Activated gamma-delta T cell treated with anti-CD3 and anti-CD28 coated beads, Interleukin-2, amount 50 U/mL, for 16 hours (primary cell): ENCODE measurements at regions not wholly inside any gene's neighbourhood (a gene's known extent, or its start where the extent isn't known, plus 50 kb on each side); places are given as distances from the start of the nearest gene placed in this dataset.
"Not testable (repeated sequence)": the region's sequence is repeated elsewhere in the genome, so short reads cannot be mapped to it uniquely, and the experiment has no call there.

Experiments
- DNase-seq: peaks from one replicate; pipeline ENCODE4 v3.0.0-alpha.2; 2020; ENCODE audit warnings: low read depth

DNA sequence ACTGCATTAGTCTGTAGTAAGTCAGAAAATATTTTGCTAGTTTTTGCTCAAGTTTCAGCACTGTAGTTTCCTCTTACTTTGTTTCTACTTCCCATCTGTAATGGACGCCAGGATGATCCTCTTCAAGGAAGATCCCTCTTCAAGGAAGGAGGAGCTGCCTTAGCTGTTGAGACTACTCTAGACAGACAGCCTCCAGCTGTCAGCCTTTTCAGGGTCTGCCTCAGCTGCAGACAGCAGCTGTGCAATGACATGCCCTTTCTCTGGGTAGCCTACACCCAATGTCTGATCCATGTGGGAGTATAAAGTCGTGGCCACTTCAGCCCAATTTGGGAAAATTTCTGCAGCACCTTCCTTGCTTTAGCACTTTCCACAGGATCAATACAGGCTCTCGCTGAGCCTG is 281.0 kb upstream of the MAOA start:
- no peak for DNase-seq

GRCh38 chrX:43380704-43381103 is 275.4 kb upstream of the MAOA start:
- no peak for DNase-seq

DNA sequence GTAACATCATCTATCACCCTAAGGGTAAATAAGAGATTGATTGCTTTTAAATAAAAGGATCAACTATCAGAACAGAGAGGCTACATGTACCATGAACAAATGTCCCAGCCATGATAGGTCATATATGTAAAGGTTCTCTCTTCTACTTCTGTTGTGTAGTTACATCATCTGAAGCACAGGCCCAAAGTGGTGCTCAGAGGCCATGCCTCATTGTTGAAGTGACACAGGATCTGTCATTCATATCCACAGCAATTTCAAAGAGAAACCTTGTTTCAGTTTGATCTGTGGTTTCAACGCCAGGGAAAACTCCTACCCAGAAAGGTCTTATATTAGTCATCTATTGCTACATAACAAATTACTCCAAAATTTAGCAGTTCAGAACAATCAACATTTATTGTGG is 269.2 kb upstream of the MAOA start:
- no peak for DNase-seq

- no peak for DNase-seq
These were observed 250.9 kb upstream of the MAOA start for GRCh38 chrX:43405191-43405590.

DNA sequence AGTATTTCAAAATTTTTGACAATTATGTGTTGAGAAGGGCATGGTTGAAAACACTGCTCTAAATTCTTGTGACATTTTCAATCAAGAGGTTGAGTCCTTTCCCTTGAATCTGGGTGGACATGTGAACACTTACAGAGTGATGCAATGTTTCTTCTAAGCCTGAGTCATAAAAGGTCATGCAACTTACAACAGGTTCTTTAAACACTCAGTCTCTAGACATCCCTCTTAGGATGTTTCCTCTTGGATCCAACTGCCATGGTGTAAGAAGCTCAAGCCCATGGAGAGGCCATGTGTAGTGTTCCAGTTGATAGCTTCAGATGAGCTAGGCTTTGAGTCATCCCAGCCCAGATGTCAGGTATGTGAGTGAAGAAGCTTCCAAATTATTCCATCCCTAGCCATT is 232.2 kb upstream of the MAOA start:
- no peak for DNase-seq

GRCh38 chrX:43436517-43436916 is 219.6 kb upstream of the MAOA start:
- DNase-seq, result no peak

- no peak for DNase-seq
These were observed 209.3 kb upstream of the MAOA start for GRCh38 chrX:43446752-43447151.

GRCh38 chrX:43448688-43449087 is 207.4 kb upstream of the MAOA start:
- DNase-seq, result no peak

DNA sequence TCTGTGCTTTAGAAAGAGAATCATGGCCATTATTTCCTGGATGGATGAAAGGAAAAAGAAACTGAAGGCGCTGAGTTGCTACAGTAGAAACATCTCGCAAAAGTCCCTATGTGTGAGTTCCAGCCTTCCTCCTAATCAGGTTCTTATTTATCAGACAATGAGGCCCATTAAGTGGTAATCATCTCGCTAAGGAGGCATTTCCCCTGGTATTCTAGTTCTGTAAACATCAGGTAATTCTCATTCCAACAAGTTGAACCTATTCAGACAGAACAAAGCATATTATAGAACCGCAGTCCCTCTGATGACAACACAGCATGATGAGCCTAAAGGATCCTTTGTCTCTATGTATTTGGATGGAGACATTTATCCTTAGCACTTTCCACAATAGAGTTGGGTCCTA is 205.7 kb upstream of the MAOA start:
- no peak for DNase-seq

DNA sequence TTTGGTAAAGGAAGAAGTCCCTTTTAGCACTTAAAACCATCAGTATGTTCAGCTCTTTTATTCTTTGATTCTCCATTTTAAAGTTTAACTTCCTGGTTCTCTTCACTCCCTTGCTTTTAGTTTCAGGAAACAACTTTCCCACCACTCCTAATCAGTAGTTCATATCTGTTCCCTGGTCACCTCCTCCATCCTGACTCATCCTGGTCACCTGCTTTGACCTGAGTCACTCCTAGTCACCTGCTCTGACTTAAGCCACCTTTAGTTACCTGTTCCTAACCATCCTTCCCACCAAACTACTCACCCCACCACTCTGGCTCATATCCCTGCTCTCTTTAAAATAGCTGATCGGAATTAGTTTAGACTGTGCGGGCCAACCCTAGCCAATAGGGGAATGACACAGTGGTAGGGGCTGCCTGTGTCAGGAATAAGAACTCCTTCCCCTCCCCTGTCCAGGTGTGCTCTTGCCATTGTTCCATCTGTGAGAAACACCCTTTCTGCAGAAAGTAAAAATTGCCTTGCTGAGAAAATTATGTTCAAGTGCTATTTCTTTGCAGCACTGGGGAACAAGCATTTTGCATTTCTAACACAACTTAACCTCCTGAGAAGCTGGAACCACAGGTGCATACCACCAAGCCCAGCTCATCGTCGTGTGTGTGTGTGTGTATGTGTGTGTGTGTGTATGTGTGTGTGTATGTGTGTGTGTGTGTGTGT is 204.0 kb upstream of the MAOA start:
- not testable (repeated sequence) for DNase-seq

- DNase-seq, result no peak
These were observed 200.0 kb upstream of the MAOA start for GRCh38 chrX:43456063-43456462.

GRCh38 chrX:43456906-43457305 is 199.2 kb upstream of the MAOA start:
- DNase-seq, result no peak

GRCh38 chrX:43467608-43468234 is 188.4 kb upstream of the MAOA start:
- DNase-seq, result no peak

GRCh38 chrX:43469391-43470054 is 186.6 kb upstream of the MAOA start:
- DNase-seq, result no peak

DNA sequence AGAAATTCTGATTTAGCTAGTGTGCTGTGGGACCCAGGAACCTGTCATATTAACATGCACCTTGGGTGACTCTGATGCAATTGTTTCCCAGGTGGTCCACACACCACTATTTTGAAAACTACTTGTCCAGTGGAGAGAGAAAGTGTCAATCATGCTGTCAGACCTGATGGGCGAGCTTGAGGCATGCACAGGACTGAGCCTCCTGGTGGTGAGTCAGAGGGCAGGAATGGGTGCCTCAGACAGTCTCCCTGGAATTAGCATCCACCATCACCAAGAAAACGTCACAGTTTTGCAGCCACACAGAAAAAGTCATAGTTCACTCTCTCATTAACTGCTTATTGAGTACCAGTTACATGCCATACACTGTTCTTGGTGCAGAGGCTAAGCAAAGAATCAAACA is 181.8 kb upstream of the MAOA start:
- DNase-seq, result no peak

DNA sequence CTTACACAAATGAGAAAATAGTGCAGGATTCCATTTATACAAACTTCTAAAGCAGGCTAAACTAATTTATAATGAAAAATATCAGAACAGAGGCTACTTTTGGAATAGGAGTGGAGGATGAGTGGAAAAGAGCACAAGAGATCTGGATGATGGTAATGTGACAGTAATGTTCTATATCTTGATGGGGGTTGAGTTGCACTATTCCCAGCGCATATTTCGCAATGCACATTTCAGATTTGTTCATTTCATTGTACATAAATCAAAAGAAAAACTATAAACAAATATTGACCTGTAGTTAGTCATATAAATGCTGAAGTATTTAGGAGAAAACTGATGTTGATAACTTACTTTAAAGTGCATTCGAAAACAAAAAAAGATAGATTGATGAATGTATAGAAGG is 177.0 kb upstream of the MAOA start:
- no peak for DNase-seq

DNA sequence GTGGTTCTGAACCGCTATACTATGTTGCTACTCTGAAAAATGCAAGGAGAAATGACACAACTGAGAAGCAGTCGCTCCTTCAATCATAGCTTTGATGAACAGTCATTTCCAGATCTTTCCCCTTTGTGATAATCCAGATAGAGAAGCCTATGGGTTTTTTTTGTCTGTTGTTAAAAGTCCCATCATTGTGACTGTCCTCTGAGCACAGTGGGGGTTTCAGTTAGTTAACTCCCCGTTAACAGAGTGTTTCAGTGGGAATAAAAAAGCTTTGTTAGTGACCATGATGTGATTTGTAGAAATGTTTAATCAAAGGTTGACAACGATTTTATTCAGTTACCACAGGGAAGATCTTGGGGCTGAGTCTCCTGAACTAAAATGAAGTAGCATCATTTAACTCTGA is 176.2 kb upstream of the MAOA start:
- DNase-seq, result no peak

GRCh38 chrX:43481576-43481975 is 174.5 kb upstream of the MAOA start:
- DNase-seq, result no peak

- no peak for DNase-seq
These were observed 162.3 kb upstream of the MAOA start for GRCh38 chrX:43493756-43494155.

DNA sequence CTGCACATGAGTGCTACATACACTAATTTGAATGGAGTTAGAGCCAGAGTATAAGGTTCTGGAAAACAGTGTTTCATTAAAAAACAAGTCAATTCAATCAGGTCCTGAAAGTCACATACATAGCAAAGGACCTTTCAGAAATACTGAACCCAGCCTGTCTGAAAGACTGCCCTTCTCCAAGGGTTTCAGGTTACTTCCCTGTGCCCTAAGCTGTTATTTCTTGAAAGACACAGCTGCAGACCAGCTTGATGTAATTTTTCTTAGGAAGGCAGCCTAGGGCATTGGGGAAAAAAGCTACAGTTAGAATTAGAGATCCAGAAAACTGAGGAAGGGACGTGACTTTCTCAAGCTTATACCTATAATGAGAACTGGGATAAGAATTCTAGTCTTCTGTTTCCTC is 155.9 kb upstream of the MAOA start:
- DNase-seq, result no peak

GRCh38 chrX:43500996-43501694 is 155.0 kb upstream of the MAOA start:
- no peak for DNase-seq

- DNase-seq, result no peak
These were observed 151.7 kb upstream of the MAOA start for GRCh38 chrX:43504394-43504793.

- no peak for DNase-seq
These were observed 150.3 kb upstream of the MAOA start for GRCh38 chrX:43505769-43506168.
